GM06990 (cell line): ENCODE measurements at regions not wholly inside any gene's neighbourhood (a gene's known extent, or its start where the extent isn't known, plus 50 kb on each side); places are given as distances from the start of the nearest gene placed in this dataset.

Source experiments
- DNase-seq: peaks from one replicate; pipeline ENCODE4 v3.0.0-alpha.2; 2011; ENCODE audit not compliant: insufficient read length; ENCODE audit errors: extremely low read depth
- H3K27me3 ChIP-seq: replicated peaks from 2 replicates; pipeline ENCODE4 v1.6.0; 2011; ENCODE audit warnings: low read length; ENCODE audit not compliant: control insufficient read depth, insufficient read depth
- H3K36me3 ChIP-seq: 2 replicates; pipeline ENCODE4 v1.5.1; 2011; ENCODE audit warnings: low read length; ENCODE audit not compliant: control insufficient read depth, insufficient read depth
- H3K4me3 ChIP-seq: replicated peaks from 2 replicates; pipeline ENCODE4 v1.5.1; 2011; ENCODE audit warnings: low read depth, mild to moderate bottlenecking, control low read depth, low read length
- TF ChIP-seq, protein P1 (sequence below): IDR thresholded peaks from 2 replicates; pipeline ENCODE4 v1.5.1; 2011; ENCODE audit warnings: low read length, control low read depth, mild to moderate bottlenecking, inconsistent platforms; ENCODE audit not compliant: insufficient read depth, poor library complexity, severe bottlenecking

DNA sequence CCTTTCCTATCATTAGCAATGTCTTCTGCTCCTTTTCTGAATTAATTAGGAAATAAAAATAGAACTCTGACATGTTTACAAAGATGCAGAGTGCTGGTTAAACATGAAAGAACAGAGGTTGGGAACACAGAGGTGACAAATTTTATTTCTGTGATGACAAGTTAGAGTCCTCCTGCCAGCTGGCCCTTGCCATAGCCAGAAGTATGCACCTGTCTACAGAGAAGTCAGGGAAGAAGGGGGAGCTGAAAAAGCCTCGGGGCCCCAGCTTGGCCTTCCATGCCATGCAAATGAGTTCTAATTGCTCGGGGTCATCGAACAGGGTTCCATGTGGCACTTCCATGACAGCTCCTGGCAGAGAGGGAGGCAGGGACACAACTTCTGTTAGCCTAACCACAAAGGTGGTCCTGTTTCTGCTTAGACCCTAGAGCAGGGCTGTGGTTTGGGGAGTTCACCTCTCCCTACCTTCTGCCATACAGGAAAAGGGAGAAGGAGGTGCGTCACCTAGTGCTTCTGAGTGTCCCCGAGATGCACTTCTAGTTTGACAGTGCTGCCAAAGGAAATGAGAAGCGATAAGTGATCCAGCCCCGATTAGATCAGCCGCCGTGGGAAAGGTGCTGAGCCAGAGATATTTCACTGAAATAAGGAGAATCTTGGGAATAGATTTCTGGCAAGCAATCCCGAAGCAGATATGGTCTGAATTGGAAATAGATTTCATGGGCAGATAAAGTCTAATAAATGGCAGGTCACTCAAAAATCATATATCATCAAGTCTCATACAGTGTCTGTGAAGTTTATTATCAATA is 155.8 kb upstream of the FOXN3 start:
- no peak for DNase-seq
- H3K4me3 ChIP-seq: no peak overlapping the region
- H3K36me3 ChIP-seq: no peaks in the 10 kb centered on the region
- no peaks in the 10 kb centered on the region for H3K27me3 ChIP-seq
- TF ChIP-seq, protein P1, sequence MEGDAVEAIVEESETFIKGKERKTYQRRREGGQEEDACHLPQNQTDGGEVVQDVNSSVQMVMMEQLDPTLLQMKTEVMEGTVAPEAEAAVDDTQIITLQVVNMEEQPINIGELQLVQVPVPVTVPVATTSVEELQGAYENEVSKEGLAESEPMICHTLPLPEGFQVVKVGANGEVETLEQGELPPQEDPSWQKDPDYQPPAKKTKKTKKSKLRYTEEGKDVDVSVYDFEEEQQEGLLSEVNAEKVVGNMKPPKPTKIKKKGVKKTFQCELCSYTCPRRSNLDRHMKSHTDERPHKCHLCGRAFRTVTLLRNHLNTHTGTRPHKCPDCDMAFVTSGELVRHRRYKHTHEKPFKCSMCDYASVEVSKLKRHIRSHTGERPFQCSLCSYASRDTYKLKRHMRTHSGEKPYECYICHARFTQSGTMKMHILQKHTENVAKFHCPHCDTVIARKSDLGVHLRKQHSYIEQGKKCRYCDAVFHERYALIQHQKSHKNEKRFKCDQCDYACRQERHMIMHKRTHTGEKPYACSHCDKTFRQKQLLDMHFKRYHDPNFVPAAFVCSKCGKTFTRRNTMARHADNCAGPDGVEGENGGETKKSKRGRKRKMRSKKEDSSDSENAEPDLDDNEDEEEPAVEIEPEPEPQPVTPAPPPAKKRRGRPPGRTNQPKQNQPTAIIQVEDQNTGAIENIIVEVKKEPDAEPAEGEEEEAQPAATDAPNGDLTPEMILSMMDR: no peak

GRCh38 chr14:89571491-89571890 is 154.5 kb upstream of the FOXN3 start:
- Histone ChIP-seq H3K36me3 (no peaks in the 10 kb centered on the region), H3K4me3 (no peak overlapping the region), H3K27me3 (no peaks in the 10 kb centered on the region)
- DNase-seq: no peak
- TF ChIP-seq, protein P1: no peak

DNA sequence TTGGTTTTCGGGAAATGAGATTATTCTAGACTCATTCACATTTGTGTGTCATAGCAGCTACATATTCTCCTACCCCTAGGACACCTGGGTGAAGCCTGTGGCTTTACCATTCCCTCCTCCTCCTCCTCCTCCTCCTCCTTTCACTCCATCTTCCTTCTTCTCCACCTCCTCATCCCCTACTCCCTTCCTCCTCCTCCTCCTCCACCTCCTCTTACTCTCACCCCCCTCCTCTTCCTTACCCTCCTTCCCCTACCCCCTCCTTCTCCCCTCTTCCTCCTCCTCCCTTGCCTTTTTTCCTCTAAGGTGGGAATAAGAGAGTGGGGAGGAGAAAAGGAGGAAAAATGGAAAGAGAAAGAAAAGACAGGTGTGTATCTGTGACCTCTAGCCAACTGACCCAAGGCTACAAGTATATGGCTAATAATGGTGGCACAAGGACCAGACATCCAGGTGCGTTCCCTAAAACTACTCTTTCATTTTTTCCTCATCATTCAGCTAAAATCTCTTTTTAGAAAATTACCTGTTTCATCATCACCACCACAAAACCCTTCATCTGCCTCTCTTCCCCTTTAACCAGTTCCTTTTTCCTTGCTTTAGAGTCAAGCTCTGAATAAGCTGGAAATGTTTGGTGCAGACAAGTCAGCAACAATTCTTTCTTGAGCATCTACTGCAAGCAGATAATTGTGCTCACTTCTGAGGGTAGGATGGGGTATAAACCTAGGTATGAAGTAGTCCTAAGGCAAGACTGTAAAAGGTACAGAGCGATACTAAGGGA is 149.8 kb upstream of the FOXN3 start:
- TF ChIP-seq, protein P1: no peak
- Histone ChIP-seq H3K27me3 (no peaks in the 10 kb centered on the region), H3K4me3 (no peak overlapping the region), H3K36me3 (no peaks in the 10 kb centered on the region)
- DNase-seq: no peak

DNA sequence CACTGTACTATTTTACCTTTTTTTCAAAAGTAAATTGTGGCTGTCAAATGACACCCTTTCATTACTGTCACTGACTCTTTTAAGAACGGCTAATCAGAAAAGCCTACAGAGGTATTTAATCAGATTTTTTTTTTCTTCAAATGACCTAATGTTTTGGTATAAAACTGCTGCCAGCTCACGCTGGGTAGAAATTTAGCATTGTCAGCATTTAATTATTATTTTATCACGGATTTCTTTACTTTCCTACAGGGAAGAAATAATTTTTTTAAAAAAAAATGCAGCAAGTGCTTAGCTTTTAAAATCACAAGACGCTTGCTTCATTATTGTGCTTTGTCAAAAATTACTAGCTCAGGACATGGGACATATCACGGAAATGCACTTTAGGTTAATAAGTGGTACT is 149.1 kb upstream of the FOXN3 start:
- H3K36me3 ChIP-seq: no peaks in the 10 kb centered on the region
- TF ChIP-seq, protein P1: no peak
- no peak overlapping the region for H3K4me3 ChIP-seq
- H3K27me3 ChIP-seq: no peaks in the 10 kb centered on the region
- no peak for DNase-seq

DNA sequence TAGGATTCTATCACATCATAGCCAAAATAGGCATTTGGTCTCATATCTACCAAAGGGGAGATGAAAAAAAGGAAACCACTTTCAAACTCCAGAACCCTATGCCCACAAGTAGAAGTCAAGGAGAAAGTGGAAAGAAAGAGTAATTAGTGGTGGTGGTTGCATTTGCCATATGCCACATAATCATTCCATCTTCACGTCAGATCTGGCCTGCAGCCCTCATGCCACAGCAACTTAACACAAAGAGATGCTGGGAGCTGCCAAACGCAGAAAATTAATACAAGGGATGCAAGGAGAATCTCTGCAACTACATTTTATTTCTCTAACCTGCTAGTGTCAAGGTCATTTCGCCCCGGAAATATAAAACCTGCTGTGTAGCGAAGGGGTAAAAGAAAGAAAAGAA is 148.6 kb upstream of the FOXN3 start:
- TF ChIP-seq, protein P1: no peak
- Histone ChIP-seq H3K4me3 (no peak overlapping the region), H3K27me3 (no peaks in the 10 kb centered on the region), H3K36me3 (no peaks in the 10 kb centered on the region)
- DNase-seq: no peak
